ENCODE measurements at regions not wholly inside any gene's neighbourhood (a gene's known extent, or its start where the extent isn't known, plus 50 kb on each side); places are given as distances from the start of the nearest gene placed in this dataset.

- TF ChIP-seq CTCF (IDR thresholded peaks at IDR 0.05): no peak
- no peak for TF ChIP-seq POLR2A (IDR thresholded peaks at IDR 0.05)
Measured at GRCh38 chr5:124467745-124468144, 278.7 kb downstream of the ZNF608 start.

All from thyroid gland (tissue), 4 donors.